HL-60 (cell line): ENCODE measurements at regions not wholly inside any gene's neighbourhood (a gene's known extent, or its start where the extent isn't known, plus 50 kb on each side); places are given as distances from the start of the nearest gene placed in this dataset.

Source experiments
- DNase-seq, 2 experiments: peaks; one replicate each; pipeline ENCODE4 v3.0.0-alpha.2; 2010 to 2020; ENCODE audit warnings: low read depth in 1 of 2, low spot score in 1 of 2
- H3K27ac ChIP-seq: fragments of 250-450 bp; sonication (Bioruptor Pico); replicated peaks from 2 replicates; pipeline ENCODE4 v1.5.1; 2020; ENCODE audit warnings: mild to moderate bottlenecking, moderate library complexity
- H3K27me3 ChIP-seq: fragments of 250-450 bp; sonication (Bioruptor Pico); 2 replicates; pipeline ENCODE4 v1.5.1; 2021; ENCODE audit warnings: mild to moderate bottlenecking, moderate library complexity; ENCODE audit not compliant: insufficient read depth, poor library complexity, severe bottlenecking
- H3K4me3 ChIP-seq: replicated peaks from 2 replicates; pipeline ENCODE4 v1.5.1; 2011; ENCODE audit warnings: mild to moderate bottlenecking, control low read depth, low read length; ENCODE audit not compliant: insufficient read depth
- CTCF ChIP-seq: IDR thresholded peaks from one replicate; pipeline ENCODE4 v1.5.1; 2011; ENCODE audit warnings: low read length, control low read depth, inconsistent platforms; ENCODE audit not compliant: insufficient read depth
- GABPA ChIP-seq: IDR thresholded peaks from 2 replicates; pipeline ENCODE4 v1.6.1; 2012; ENCODE audit warnings: low read depth
- POLR2AphosphoS5 ChIP-seq: IDR thresholded peaks from 2 replicates; pipeline ENCODE4 v1.6.1; 2012; ENCODE audit warnings: low read depth
- REST ChIP-seq: IDR thresholded peaks from 2 replicates; pipeline ENCODE4 v1.6.1; 2012; ENCODE audit warnings: low read depth; ENCODE audit not compliant: insufficient replicate concordance
- SPI1 ChIP-seq: IDR thresholded peaks from 2 replicates; pipeline ENCODE4 v1.6.1; 2012; ENCODE audit warnings: low read depth, mild to moderate bottlenecking, borderline replicate concordance

GRCh38 chr3:87413814-87414213, 137.4 kb upstream of the POU1F1 start:
- Histone ChIP-seq H3K27ac (no peak overlapping the region), H3K4me3 (no peak overlapping the region), H3K27me3 (no peaks in the 10 kb centered on the region)
- no peak for DNase-seq
- TF ChIP-seq CTCF (no peak), REST (no peak), POLR2AphosphoS5 (no peak), SPI1 (no peak), GABPA (no peak)

- H3K4me3 ChIP-seq = no peak overlapping the region
- H3K27ac ChIP-seq = no peak overlapping the region
- H3K27me3 ChIP-seq = no peaks in the 10 kb centered on the region
- DNase-seq = no peak
- TF ChIP-seq SPI1 = no peak
- no peak for TF ChIP-seq POLR2AphosphoS5
- TF ChIP-seq GABPA = no peak
- no peak for TF ChIP-seq REST
- TF ChIP-seq CTCF = no peak
These were observed 133.7 kb upstream of the POU1F1 start for GRCh38 chr3:87410110-87410509.

- no peak for TF ChIP-seq REST
- no peak for TF ChIP-seq SPI1
- TF ChIP-seq GABPA = no peak
- no peak for TF ChIP-seq CTCF
- no peak for TF ChIP-seq POLR2AphosphoS5
- Histone ChIP-seq H3K4me3 (no peak overlapping the region), H3K27ac (no peak overlapping the region), H3K27me3 (no peaks in the 10 kb centered on the region)
- DNase-seq = no peak
These were observed 121.9 kb upstream of the POU1F1 start for GRCh38 chr3:87398168-87398801.
